ENCODE measurements at regions not wholly inside any gene's neighbourhood (a gene's known extent, or its start where the extent isn't known, plus 50 kb on each side); places are given as distances from the start of the nearest gene placed in this dataset.

DNA sequence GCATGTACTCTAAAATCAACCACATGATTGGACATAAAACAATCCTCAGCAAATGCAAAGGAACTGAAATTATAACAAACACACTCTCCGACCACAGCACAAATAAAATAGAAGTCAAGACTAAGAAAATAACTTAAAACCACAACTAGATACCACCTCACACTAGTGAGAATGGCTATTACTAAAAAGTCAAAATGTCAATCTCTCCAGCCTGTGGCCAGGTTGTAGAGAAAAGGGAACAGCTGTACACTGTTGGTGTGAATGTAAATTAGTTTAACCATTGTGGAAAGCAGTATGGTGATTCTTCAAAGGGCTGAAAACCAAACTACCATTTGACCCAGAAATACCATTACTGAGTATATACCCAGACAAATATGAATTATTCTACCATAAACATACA lies 1025.7 kb upstream of the TENM4 start:
- H3K9me3 ChIP-seq (ENCODE audit: low read length): no peaks in the 10 kb centered on the region
- no TSS peak for BruUV-seq (replicated peaks)
- POLR2A ChIA-PET: interaction anchor here (0.7 kb wide), 1 partner anchor 425 kb away, joined by 3 read pairs; no protein-coding TSS in a partner anchor
- no peaks in the 10 kb centered on the region for H3K9me2 ChIP-seq (ENCODE audit: insufficient read depth, low read length)
- intact Hi-C loops (cut with micrococcal nuclease; ENCODE audit: unreplicated experiment): no loop called here
- no peak overlapping the region for H3K4me3 ChIP-seq (ENCODE audit: low read depth, low read length, poor library complexity, severe bottlenecking)
- H3K79me2 ChIP-seq (ENCODE audit: insufficient read depth, low read depth, low read length): no peaks in the 10 kb centered on the region
- TF ChIP-seq, protein P1, sequence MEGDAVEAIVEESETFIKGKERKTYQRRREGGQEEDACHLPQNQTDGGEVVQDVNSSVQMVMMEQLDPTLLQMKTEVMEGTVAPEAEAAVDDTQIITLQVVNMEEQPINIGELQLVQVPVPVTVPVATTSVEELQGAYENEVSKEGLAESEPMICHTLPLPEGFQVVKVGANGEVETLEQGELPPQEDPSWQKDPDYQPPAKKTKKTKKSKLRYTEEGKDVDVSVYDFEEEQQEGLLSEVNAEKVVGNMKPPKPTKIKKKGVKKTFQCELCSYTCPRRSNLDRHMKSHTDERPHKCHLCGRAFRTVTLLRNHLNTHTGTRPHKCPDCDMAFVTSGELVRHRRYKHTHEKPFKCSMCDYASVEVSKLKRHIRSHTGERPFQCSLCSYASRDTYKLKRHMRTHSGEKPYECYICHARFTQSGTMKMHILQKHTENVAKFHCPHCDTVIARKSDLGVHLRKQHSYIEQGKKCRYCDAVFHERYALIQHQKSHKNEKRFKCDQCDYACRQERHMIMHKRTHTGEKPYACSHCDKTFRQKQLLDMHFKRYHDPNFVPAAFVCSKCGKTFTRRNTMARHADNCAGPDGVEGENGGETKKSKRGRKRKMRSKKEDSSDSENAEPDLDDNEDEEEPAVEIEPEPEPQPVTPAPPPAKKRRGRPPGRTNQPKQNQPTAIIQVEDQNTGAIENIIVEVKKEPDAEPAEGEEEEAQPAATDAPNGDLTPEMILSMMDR (conservative IDR thresholded peaks at IDR 0.05; ENCODE audit: low read length): no peak
- TF ChIP-seq EZH2phosphoT487 (IDR thresholded peaks at IDR 0.05; ENCODE audit: borderline replicate concordance, low read depth, low read length): no peak
- no peaks in the 10 kb centered on the region for H4K20me1 ChIP-seq (ENCODE audit: insufficient read depth, low read length)
- H2AFZ ChIP-seq (ENCODE audit: low read length): no peak overlapping the region
- DNase-seq (ENCODE audit: low spot score): no peak
- no peaks in the 10 kb centered on the region for H3K36me3 ChIP-seq (ENCODE audit: insufficient read depth, low read length)
- H3K4me1 ChIP-seq (ENCODE audit: insufficient read depth, low read length, poor library complexity, severe bottlenecking): no peaks in the 10 kb centered on the region
- no peak overlapping the region for H3K4me2 ChIP-seq (ENCODE audit: low read length)
- H3K27ac ChIP-seq (ENCODE audit: low read depth, low read length, poor library complexity, severe bottlenecking): no peak overlapping the region
- CTCF ChIA-PET (ENCODE audit: unreplicated experiment): no interaction called here

DNA sequence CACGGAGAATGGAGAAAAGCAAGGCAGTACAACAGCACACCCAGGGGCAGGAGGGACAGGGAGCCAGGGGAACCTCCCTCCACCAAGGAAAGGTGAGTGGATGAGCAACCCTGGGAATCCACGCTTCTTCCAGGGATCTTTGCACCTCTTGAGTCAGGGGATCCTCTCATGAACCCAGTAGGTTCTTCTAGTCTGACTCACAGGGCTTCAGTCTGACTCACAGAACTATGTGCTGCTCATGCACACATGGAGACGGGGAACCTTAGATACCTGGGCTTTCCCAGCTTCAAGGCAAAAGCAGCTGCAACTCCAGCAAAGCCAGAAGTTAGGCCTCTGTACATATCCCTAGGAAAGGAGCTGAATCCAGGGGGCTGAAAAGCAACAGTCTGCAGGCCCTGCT lies 1021.4 kb upstream of the TENM4 start:
- no peak overlapping the region for H3K4me3 ChIP-seq (ENCODE audit: low read depth, low read length, poor library complexity, severe bottlenecking)
- H3K4me1 ChIP-seq (ENCODE audit: insufficient read depth, low read length, poor library complexity, severe bottlenecking): no peaks in the 10 kb centered on the region
- BruUV-seq (replicated peaks): no TSS peak
- no peak overlapping the region for H3K27ac ChIP-seq (ENCODE audit: low read depth, low read length, poor library complexity, severe bottlenecking)
- no peaks in the 10 kb centered on the region for H3K9me2 ChIP-seq (ENCODE audit: insufficient read depth, low read length)
- H3K79me2 ChIP-seq (ENCODE audit: insufficient read depth, low read depth, low read length): no peaks in the 10 kb centered on the region
- no peak for DNase-seq (ENCODE audit: low spot score)
- ChIA-PET CTCF (ENCODE audit: unreplicated experiment) (no interaction called here), POLR2A (no interaction called here)
- H3K9me3 ChIP-seq (ENCODE audit: low read length): no peaks in the 10 kb centered on the region
- no peaks in the 10 kb centered on the region for H3K36me3 ChIP-seq (ENCODE audit: insufficient read depth, low read length)
- intact Hi-C loops (cut with micrococcal nuclease; ENCODE audit: unreplicated experiment): no loop called here
- TF ChIP-seq, protein P1 (conservative IDR thresholded peaks at IDR 0.05; ENCODE audit: low read length): no peak
- no peak for TF ChIP-seq EZH2phosphoT487 (IDR thresholded peaks at IDR 0.05; ENCODE audit: borderline replicate concordance, low read depth, low read length)
- H3K4me2 ChIP-seq (ENCODE audit: low read length): no peak overlapping the region
- no peaks in the 10 kb centered on the region for H4K20me1 ChIP-seq (ENCODE audit: insufficient read depth, low read length)
- H2AFZ ChIP-seq (ENCODE audit: low read length): no peak overlapping the region

DNA sequence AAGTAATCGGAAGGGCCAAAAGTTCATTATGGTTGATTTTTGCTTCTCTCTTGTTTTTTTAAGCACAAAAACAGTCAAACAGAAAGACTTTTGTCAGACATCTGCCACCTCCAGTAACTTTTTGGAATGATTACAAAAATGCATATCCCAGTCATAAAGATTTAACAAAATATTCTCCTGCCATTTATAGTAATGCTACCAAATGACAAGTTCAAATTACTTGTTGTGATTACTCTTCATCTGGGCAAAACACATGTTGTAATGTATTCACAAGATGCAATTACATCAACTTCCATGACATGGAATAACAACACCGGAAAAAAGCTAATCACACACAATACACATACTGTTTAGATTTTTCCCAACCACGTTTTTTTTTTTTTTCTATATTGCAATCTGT lies 1017.5 kb upstream of the TENM4 start:
- H3K9me3 ChIP-seq (ENCODE audit: low read length): no peaks in the 10 kb centered on the region
- CTCF ChIA-PET (ENCODE audit: unreplicated experiment): no interaction called here
- no TSS peak for BruUV-seq (replicated peaks)
- H3K9me2 ChIP-seq (ENCODE audit: insufficient read depth, low read length): no peaks in the 10 kb centered on the region
- no peak overlapping the region for H3K27ac ChIP-seq (ENCODE audit: low read depth, low read length, poor library complexity, severe bottlenecking)
- TF ChIP-seq, protein P1 (conservative IDR thresholded peaks at IDR 0.05; ENCODE audit: low read length): no peak
- no peak for TF ChIP-seq EZH2phosphoT487 (IDR thresholded peaks at IDR 0.05; ENCODE audit: borderline replicate concordance, low read depth, low read length)
- no peaks in the 10 kb centered on the region for H3K79me2 ChIP-seq (ENCODE audit: insufficient read depth, low read depth, low read length)
- DNase-seq (ENCODE audit: low spot score): no peak
- H3K4me3 ChIP-seq (ENCODE audit: low read depth, low read length, poor library complexity, severe bottlenecking): no peak overlapping the region
- no peaks in the 10 kb centered on the region for H4K20me1 ChIP-seq (ENCODE audit: insufficient read depth, low read length)
- no peaks in the 10 kb centered on the region for H3K4me1 ChIP-seq (ENCODE audit: insufficient read depth, low read length, poor library complexity, severe bottlenecking)
- no peak overlapping the region for H2AFZ ChIP-seq (ENCODE audit: low read length)
- no peak overlapping the region for H3K4me2 ChIP-seq (ENCODE audit: low read length)
- intact Hi-C loops (cut with micrococcal nuclease; ENCODE audit: unreplicated experiment): no loop called here
- POLR2A ChIA-PET: no interaction called here
- no peaks in the 10 kb centered on the region for H3K36me3 ChIP-seq (ENCODE audit: insufficient read depth, low read length)
